K562 (cell line): ENCODE measurements at regions not wholly inside any gene's neighbourhood (a gene's known extent, or its start where the extent isn't known, plus 50 kb on each side); places are given as distances from the start of the nearest gene placed in this dataset.
"Not testable (repeated sequence)": the region's sequence is repeated elsewhere in the genome, so short reads cannot be mapped to it uniquely, and the experiment has no call there.

Experiments used
- ATAC-seq: fragments of 200-7000 bp; cut with Tn5 transposase; 3 replicates; pipeline ENCODE4 v1.9.1; 2020; ENCODE audit warnings: moderate library complexity
- BruUV-seq: library from RNA; stranded (reverse); fragments of 400-500 nt; replicated peaks from 2 replicates; lab custom pipeline; 2021; lab: Mats Ljungman, UMichigan
- CTCF ChIA-PET: fragments of 300-600 bp; formaldehyde crosslinking; extraction: SDS; loops from one replicate; lab custom pipeline; 2021; ENCODE audit warnings: low intra/inter-chr PET ratio; lab: Yijun Ruan, JAX
- POLR2A ChIA-PET: fragments of 300-600, 350-650 bp; sonication (Branson Sonifier 250); formaldehyde crosslinking; extraction: SDS; loops from one replicate; lab custom pipeline; 2021; ENCODE audit warnings: antibody characterized with exemption, inconsistent platforms; lab: Yijun Ruan, JAX
- DNase-seq, 4 experiments: peaks; one replicate each; pipeline versions ENCODE4 v3.0.0 to v3.0.0-alpha.2; 2011 to 2018; ENCODE audit warnings: low spot score in 3 of 4, mixed read lengths in 3 of 4; ENCODE audit errors: extremely low read depth in 1 of 4
- FAIRE-seq: peaks from 2 replicates; lab custom pipeline; 2011; peaks lifted over from hg19 to GRCh38; lab: Jason Lieb, UNC
- H2AFZ ChIP-seq: 2 replicates; pipeline ENCODE4 v1.6.0; 2011; ENCODE audit warnings: low read depth, low read length, control low read depth, inconsistent platforms
- H3K27ac ChIP-seq: fragments of 200-600 bp; 3 replicates; pipeline ENCODE4 v1.8.0; 2011; ENCODE audit warnings: low read depth, mild to moderate bottlenecking, control low read depth, inconsistent platforms, low read length, moderate library complexity, mixed read lengths; ENCODE audit errors: extremely low read depth
- H3K27me3 ChIP-seq, 2 experiments: fragments of 300-600 bp in 1 of 2; 2 replicates in 1 of 2; 3 replicates in 1 of 2; pipeline versions ENCODE4 v1.6.0 to v1.8.0; 2011; ENCODE audit warnings: inconsistent platforms in 2 of 2, low read length in 2 of 2, mild to moderate bottlenecking in 1 of 2, mixed read lengths in 1 of 2, moderate library complexity in 1 of 2; ENCODE audit not compliant: control insufficient read depth in 2 of 2, insufficient read depth in 2 of 2
- H3K36me3 ChIP-seq: fragments of 300-600 bp; 3 replicates; pipeline ENCODE4 v1.8.0; 2011; ENCODE audit warnings: mild to moderate bottlenecking, low read length, inconsistent platforms; ENCODE audit not compliant: control insufficient read depth, insufficient read depth
- H3K4me1 ChIP-seq, 2 experiments: fragments of 200-600 bp in 1 of 2; replicated peaks in 1 of 2; 2 replicates in 1 of 2; 3 replicates in 1 of 2; pipeline versions ENCODE4 v1.5.1 to v1.8.0; 2011; ENCODE audit warnings: inconsistent platforms in 2 of 2, low read length in 2 of 2, mild to moderate bottlenecking in 1 of 2, mixed read lengths in 1 of 2, moderate library complexity in 1 of 2; ENCODE audit not compliant: control insufficient read depth in 2 of 2, insufficient read depth in 2 of 2
- H3K4me2 ChIP-seq: 2 replicates; pipeline ENCODE4 v1.6.1; 2011; ENCODE audit warnings: low read length, control low read depth, inconsistent platforms, mixed read lengths; ENCODE audit not compliant: insufficient read depth
- H3K4me3 ChIP-seq: fragments of 200-600 bp; sonication (generic), shearing (Covaris generic); 2 replicates; pipeline ENCODE4 v1.5.1; 2016; ENCODE audit warnings: control low read depth, inconsistent platforms
- H3K79me2 ChIP-seq: fragments of 200-600 bp; 3 replicates; pipeline ENCODE4 v1.8.0; 2011; ENCODE audit warnings: low read length, inconsistent platforms; ENCODE audit not compliant: control insufficient read depth, insufficient read depth
- H3K9ac ChIP-seq, 2 experiments: 2 replicates each; pipeline versions ENCODE4 v1.6.0 to v1.6.1; 2011; ENCODE audit warnings: low read depth in 2 of 2, low read length in 2 of 2, control low read depth in 1 of 2, inconsistent platforms in 1 of 2, mild to moderate bottlenecking in 1 of 2, mixed read lengths in 1 of 2; ENCODE audit not compliant: insufficient read depth in 1 of 2
- H3K9me1 ChIP-seq: one replicate; pipeline ENCODE4 v1.6.0; 2011; ENCODE audit warnings: inconsistent platforms, mild to moderate bottlenecking, low read length, moderate library complexity; ENCODE audit not compliant: control insufficient read depth, insufficient read depth
- H3K9me3 ChIP-seq: replicated peaks from 2 replicates; pipeline ENCODE4 v1.5.1; 2011; ENCODE audit warnings: low read depth, low read length, inconsistent platforms; ENCODE audit not compliant: control insufficient read depth, insufficient read depth
- H4K20me1 ChIP-seq: replicated peaks from 2 replicates; pipeline ENCODE4 v1.6.1; 2011; ENCODE audit warnings: low read length, inconsistent platforms, mixed read lengths; ENCODE audit not compliant: control insufficient read depth, insufficient read depth
- CEBPG ChIP-seq, 3 experiments: fragments of 200-800 bp in 1 of 3; sonication (Bioruptor generic) in 1 of 3; sonication (generic) in 1 of 3; formaldehyde crosslinking in 1 of 3; IDR thresholded peaks in 2 of 3; conservative IDR thresholded peaks in 1 of 3; 2 replicates each; pipeline versions ENCODE4 v1.6.1 to v1.8.0; 2016 to 2022; ENCODE audit warnings: missing compliant biosample characterization in 2 of 3, missing genetic modification characterization in 2 of 3, mild to moderate bottlenecking in 1 of 3, missing genetic modification reagents in 1 of 3
- CTCF ChIP-seq, 3 experiments: IDR thresholded peaks in 2 of 3; conservative IDR thresholded peaks in 1 of 3; 2 replicates each; pipeline ENCODE4 v1.5.1; 2011 to 2012; ENCODE audit warnings: low read length in 3 of 3, mild to moderate bottlenecking in 3 of 3, control low read depth in 2 of 3, improper control_type of control experiment in 1 of 3, inconsistent platforms in 1 of 3, low read depth in 1 of 3, mixed read lengths in 1 of 3, moderate library complexity in 1 of 3; ENCODE audit not compliant: insufficient read depth in 2 of 3
- ERF ChIP-seq: fragments of 450-650 bp; formaldehyde crosslinking; IDR thresholded peaks from 2 replicates; pipeline ENCODE4 v1.4.0; 2020; ENCODE audit warnings: mild to moderate bottlenecking, mixed read lengths
- FOXP1 ChIP-seq: sonication (generic); formaldehyde crosslinking; IDR thresholded peaks from 2 replicates; pipeline ENCODE4 v1.8.0; 2022; ENCODE audit warnings: mild to moderate bottlenecking, missing genetic modification reagents
- MECOM ChIP-seq: fragments of 250-450 bp; sonication (Bioruptor Pico); IDR thresholded peaks from 2 replicates; pipeline ENCODE4 v1.8.0; 2022; ENCODE audit warnings: inconsistent platforms
- NRF1 ChIP-seq, 2 experiments: fragments of 450-650 bp; IDR thresholded peaks in 1 of 2; conservative IDR thresholded peaks in 1 of 2; 2 replicates each; pipeline ENCODE4 v1.6.1; 2014; ENCODE audit warnings: mild to moderate bottlenecking in 2 of 2
- PHF8 ChIP-seq: fragments of 200-600 bp; sonication (generic); IDR thresholded peaks from 2 replicates; pipeline ENCODE4 v1.6.1; 2012; ENCODE audit warnings: mixed run types, mild to moderate bottlenecking, inconsistent platforms, low read length, moderate library complexity, borderline replicate concordance
- RFX1 ChIP-seq: fragments of 450-650 bp; IDR thresholded peaks from 2 replicates; pipeline ENCODE4 v1.6.1; 2016; ENCODE audit warnings: mild to moderate bottlenecking, moderate library complexity
- RNF219 ChIP-seq: fragments of 250-450 bp; sonication (Bioruptor Pico); IDR thresholded peaks from 2 replicates; pipeline ENCODE4 v1.5.0; 2022; ENCODE audit warnings: mild to moderate bottlenecking
- ZNF445 ChIP-seq: fragments of 250-450 bp; sonication (Bioruptor Pico); IDR thresholded peaks from 2 replicates; pipeline ENCODE4 v1.4.0; 2020; ENCODE audit warnings: low read depth, mild to moderate bottlenecking, moderate library complexity
- ZNF551 ChIP-seq: fragments of 250-450 bp; sonication (Bioruptor Pico); IDR thresholded peaks from 2 replicates; pipeline ENCODE4 v1.5.0; 2021; ENCODE audit warnings: mild to moderate bottlenecking, moderate library complexity
- WGBS: fragments of 100-300 bp; shearing (Covaris generic); methylation state at CpG from one replicate; pipeline ENCODE4 v1.1.6; 2016; ENCODE audit warnings: low coverage, mixed read lengths; ENCODE audit not compliant: insufficient coverage; ENCODE audit errors: missing lambda C conversion rate; 5-methylcytosine and 5-hydroxymethylcytosine counted together
- in situ Hi-C: fragments of 300-500 bp; cut with MboI; formaldehyde crosslinking; loops from 4 replicates; pipeline ENCODE4 v1.15.0; 2018; ENCODE audit warnings: inconsistent platforms, mixed read lengths
- intact Hi-C: fragments of 100-400 bp; cut with micrococcal nuclease; formaldehyde crosslinking; loops from 2 replicates; pipeline ENCODE4 v1.14.2; 2022

GRCh38 chr22:48819232-48819631 is 1008.4 kb downstream of the BRD1 start:
- Histone ChIP-seq H4K20me1 (no peaks in the 10 kb centered on the region), H3K4me3 (no peak overlapping the region), H3K4me2 (no peak overlapping the region), H3K79me2 (no peaks in the 10 kb centered on the region), H3K9ac (no peak overlapping the region), H3K36me3 (no peaks in the 10 kb centered on the region), H3K9me3 (no peaks in the 10 kb centered on the region), H3K4me1 (no peaks in the 10 kb centered on the region), H3K27me3 (peaks cover 0 to 8% of the 10 kb centered on the region in 2 experiments; a peak in 2 of 5 replicates), H3K27ac (no peak overlapping the region), H3K9me1 (no peaks in the 10 kb centered on the region), H2AFZ (no peak overlapping the region)
- FAIRE-seq (no peak), DNase-seq (no peak), ATAC-seq (no peak)
- no TSS peak for BruUV-seq
- intact Hi-C loops (no loop called here), in situ Hi-C loops (no loop called here)
- WGBS: 0% methylated on average over 3 of the region's 16 CpGs
- TF ChIP-seq ERF (CRISPR knock-in tag) (no peak), NRF1 (conservative IDR thresholded peaks at IDR 0.05 in 1 of 2, IDR thresholded peaks at IDR 0.05 in 1 of 2) (no peak), CTCF (IDR thresholded peaks at IDR 0.05 in 2 of 3, conservative IDR thresholded peaks at IDR 0.05 in 1 of 3; ENCODE audit: insufficient read depth in 2 of 3, low read depth in 1 of 3, low read length in 3 of 3) (no peak), ZNF445 (no peak), CEBPG (CRISPR knock-in tag; IDR thresholded peaks at IDR 0.05) (no peak), CEBPG (tag; conservative IDR thresholded peaks at IDR 0.05 in 1 of 2, IDR thresholded peaks at IDR 0.05 in 1 of 2) (no peak), RFX1 (no peak), RNF219 (CRISPR knock-in tag) (no peak), PHF8 (no peak), MECOM (no peak), ZNF551 (CRISPR knock-in tag) (no peak), FOXP1 (CRISPR knock-in tag) (no peak)
- ChIA-PET CTCF (no interaction called here), POLR2A (no interaction called here)

- H3K36me3 ChIP-seq, FAIRE-seq, H3K9me3 ChIP-seq, DNase-seq, H2AFZ ChIP-seq, H3K27me3 ChIP-seq, H3K4me1 ChIP-seq, H3K4me3 ChIP-seq, BruUV-seq, CTCF ChIA-PET, ATAC-seq, H3K9me1 ChIP-seq, H3K27ac ChIP-seq, POLR2A ChIA-PET, H4K20me1 ChIP-seq, H3K9ac ChIP-seq, in situ Hi-C loops, H3K4me2 ChIP-seq, H3K79me2 ChIP-seq, intact Hi-C loops: not testable (repeated sequence)
- 5% methylated on average over 8 of the region's 10 CpGs for WGBS
Observed at GRCh38 chr22:48817491-48817890, 1010.2 kb downstream of the BRD1 start.
